ENCODE measurements at regions not wholly inside any gene's neighbourhood (a gene's known extent, or its start where the extent isn't known, plus 50 kb on each side); places are given as distances from the start of the nearest gene placed in this dataset.
"Not testable (repeated sequence)": the region's sequence is repeated elsewhere in the genome, so short reads cannot be mapped to it uniquely, and the experiment has no call there.

GRCh38 chr12:129959889-129960288 is 56.1 kb upstream of the TMEM132D start:
- ATAC-seq (no peak), DNase-seq (ENCODE audit: low spot score) (no peak)

- ATAC-seq (no peak), DNase-seq (ENCODE audit: low spot score) (no peak)
Measured at GRCh38 chr12:129961091-129961490, 57.3 kb upstream of the TMEM132D start.

- ATAC-seq, result no peak
- DNase-seq (ENCODE audit: low spot score), result no peak
Measured at GRCh38 chr12:129961856-129962255, 58.0 kb upstream of the TMEM132D start.

- DNase-seq (ENCODE audit: low spot score), result no peak
- ATAC-seq, result no peak
Measured at GRCh38 chr12:129964300-129964699, 60.5 kb upstream of the TMEM132D start.

GRCh38 chr12:129964826-129965457 is 61.1 kb upstream of the TMEM132D start:
- DNase-seq (ENCODE audit: low spot score) (no peak), ATAC-seq (no peak)

- DNase-seq (ENCODE audit: low spot score), result no peak
- no peak for ATAC-seq
Measured at GRCh38 chr12:129966146-129966995, 62.5 kb upstream of the TMEM132D start.

GRCh38 chr12:129971721-129972120 is 67.9 kb upstream of the TMEM132D start:
- no peak for DNase-seq (ENCODE audit: low spot score)
- ATAC-seq, result no peak

- DNase-seq (ENCODE audit: low spot score), result no peak
- ATAC-seq, result no peak
Measured at GRCh38 chr12:129973236-129973961, 69.6 kb upstream of the TMEM132D start.

GRCh38 chr12:129984106-129984505 is 80.3 kb upstream of the TMEM132D start:
- DNase-seq (ENCODE audit: low spot score) (no peak), ATAC-seq (no peak)

- ATAC-seq, result no peak
- DNase-seq (ENCODE audit: low spot score), result no peak
Measured at GRCh38 chr12:129987841-129988240, 84.0 kb upstream of the TMEM132D start.

GRCh38 chr12:129994634-129995033 is 90.8 kb upstream of the TMEM132D start:
- ATAC-seq (no peak), DNase-seq (ENCODE audit: low spot score) (no peak)

GRCh38 chr12:129997239-129997638 is 93.4 kb upstream of the TMEM132D start:
- ATAC-seq, result no peak
- no peak for DNase-seq (ENCODE audit: low spot score)

GRCh38 chr12:130004310-130004877 is 100.6 kb upstream of the TMEM132D start:
- not testable (repeated sequence) for DNase-seq (ENCODE audit: low spot score); ATAC-seq

GRCh38 chr12:130007771-130008170 is 103.9 kb upstream of the TMEM132D start:
- no peak for ATAC-seq
- DNase-seq (ENCODE audit: low spot score), result no peak

GRCh38 chr12:130008241-130008640 is 104.4 kb upstream of the TMEM132D start:
- ATAC-seq (no peak), DNase-seq (ENCODE audit: low spot score) (no peak)

GRCh38 chr12:130009961-130010360 is 106.1 kb upstream of the TMEM132D start:
- ATAC-seq, result no peak
- DNase-seq (ENCODE audit: low spot score), result no peak

- ATAC-seq, result no peak
- no peak for DNase-seq (ENCODE audit: low spot score)
Measured at GRCh38 chr12:130011611-130012385, 108.0 kb upstream of the TMEM132D start.

- DNase-seq (ENCODE audit: low spot score), result no peak
- ATAC-seq, result peak; percentile 93
Measured at GRCh38 chr12:130013771-130014484, 110.1 kb upstream of the TMEM132D start.

GRCh38 chr12:130014485-130014807 is 110.6 kb upstream of the TMEM132D start:
- ATAC-seq (no peak), DNase-seq (ENCODE audit: low spot score) (no peak)

- no peak for DNase-seq (ENCODE audit: low spot score)
- no peak for ATAC-seq
Measured at GRCh38 chr12:130016194-130016593, 112.4 kb upstream of the TMEM132D start.

Data from left lobe of liver (tissue), 2 donors.